ENCODE measurements at regions not wholly inside any gene's neighbourhood (a gene's known extent, or its start where the extent isn't known, plus 50 kb on each side); places are given as distances from the start of the nearest gene placed in this dataset.

- no peak for TF ChIP-seq SIN3A (IDR thresholded peaks at IDR 0.05; ENCODE audit: borderline replicate concordance, insufficient read depth, low read depth, low read length)
- TF ChIP-seq, protein P1, sequence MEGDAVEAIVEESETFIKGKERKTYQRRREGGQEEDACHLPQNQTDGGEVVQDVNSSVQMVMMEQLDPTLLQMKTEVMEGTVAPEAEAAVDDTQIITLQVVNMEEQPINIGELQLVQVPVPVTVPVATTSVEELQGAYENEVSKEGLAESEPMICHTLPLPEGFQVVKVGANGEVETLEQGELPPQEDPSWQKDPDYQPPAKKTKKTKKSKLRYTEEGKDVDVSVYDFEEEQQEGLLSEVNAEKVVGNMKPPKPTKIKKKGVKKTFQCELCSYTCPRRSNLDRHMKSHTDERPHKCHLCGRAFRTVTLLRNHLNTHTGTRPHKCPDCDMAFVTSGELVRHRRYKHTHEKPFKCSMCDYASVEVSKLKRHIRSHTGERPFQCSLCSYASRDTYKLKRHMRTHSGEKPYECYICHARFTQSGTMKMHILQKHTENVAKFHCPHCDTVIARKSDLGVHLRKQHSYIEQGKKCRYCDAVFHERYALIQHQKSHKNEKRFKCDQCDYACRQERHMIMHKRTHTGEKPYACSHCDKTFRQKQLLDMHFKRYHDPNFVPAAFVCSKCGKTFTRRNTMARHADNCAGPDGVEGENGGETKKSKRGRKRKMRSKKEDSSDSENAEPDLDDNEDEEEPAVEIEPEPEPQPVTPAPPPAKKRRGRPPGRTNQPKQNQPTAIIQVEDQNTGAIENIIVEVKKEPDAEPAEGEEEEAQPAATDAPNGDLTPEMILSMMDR (IDR thresholded peaks at IDR 0.05): no peak
- no peak for TF ChIP-seq POLR2AphosphoS5 (IDR thresholded peaks at IDR 0.05; ENCODE audit: low read depth, low read length)
Measured at GRCh38 chr4:183014361-183015084, 84.5 kb upstream of the WWC2 start.
